NCI-H510A treated with DMSO at 0.1 percent for 48 hours (cell line): ENCODE measurements at regions not wholly inside any gene's neighbourhood (a gene's known extent, or its start where the extent isn't known, plus 50 kb on each side); places are given as distances from the start of the nearest gene placed in this dataset.
"Not testable (repeated sequence)": the region's sequence is repeated elsewhere in the genome, so short reads cannot be mapped to it uniquely, and the experiment has no call there.

ENCODE experiments used
- DNase-seq: peaks from one replicate; lab custom pipeline; 2025; lab: John Stamatoyannopoulos, UW

DNA sequence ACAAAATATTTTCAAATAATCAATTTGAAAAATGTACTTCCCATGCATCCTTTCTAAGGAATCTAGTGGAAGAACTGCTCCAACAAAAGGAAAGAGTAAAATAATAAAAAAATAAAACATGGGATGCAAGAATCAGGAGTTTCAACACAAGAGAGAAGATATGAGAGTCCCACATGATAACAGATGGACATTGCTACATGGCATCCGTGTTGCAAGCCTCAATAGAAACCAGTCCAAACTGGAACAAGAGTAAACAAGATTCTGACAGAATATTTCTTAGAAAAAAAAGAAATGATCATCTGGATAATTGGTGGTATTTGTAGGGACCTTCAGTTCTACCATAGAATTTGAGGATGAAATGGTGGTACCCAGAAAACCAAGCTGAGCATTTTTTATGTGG, 186.8 kb downstream of the FRK start:
- no peak for DNase-seq

DNA sequence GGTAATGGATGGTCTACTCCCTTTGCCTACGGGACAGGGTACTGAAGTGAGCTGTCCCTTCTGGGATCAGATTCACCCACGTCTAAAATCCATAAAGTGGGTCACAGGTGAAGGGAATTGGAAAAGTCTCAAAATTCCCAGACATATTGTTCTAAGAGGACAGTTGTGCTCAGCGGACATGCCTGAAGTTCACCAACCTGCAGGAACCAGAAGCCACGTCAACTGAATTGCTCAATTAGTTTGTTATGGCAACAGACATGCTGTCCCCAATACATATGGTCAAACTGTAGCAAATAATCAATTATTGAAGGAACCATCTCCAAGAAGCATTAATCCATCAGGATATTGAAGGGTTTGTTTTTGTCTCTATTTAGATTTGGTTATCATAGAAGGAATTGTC, 190.2 kb downstream of the FRK start:
- no peak for DNase-seq

DNA sequence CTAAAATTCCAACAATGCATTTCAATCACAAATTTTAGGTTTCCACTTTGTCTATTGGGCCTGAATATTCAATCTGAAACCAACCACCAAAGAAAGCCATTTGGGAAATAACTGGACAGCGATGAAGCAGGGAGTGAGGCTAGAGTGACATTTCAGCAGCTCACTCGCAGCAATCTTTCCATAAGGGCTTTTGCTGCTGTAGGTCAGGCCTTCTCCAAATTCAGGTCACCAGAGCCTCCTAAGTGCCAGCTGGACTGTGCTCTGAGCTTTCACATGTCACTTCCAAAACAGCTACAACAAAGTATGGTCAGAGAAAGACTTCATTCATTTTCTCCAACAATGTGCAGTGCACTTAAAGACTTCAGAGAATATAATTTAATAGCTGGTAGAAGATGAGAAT, 194.8 kb downstream of the FRK start:
- no peak for DNase-seq

DNA sequence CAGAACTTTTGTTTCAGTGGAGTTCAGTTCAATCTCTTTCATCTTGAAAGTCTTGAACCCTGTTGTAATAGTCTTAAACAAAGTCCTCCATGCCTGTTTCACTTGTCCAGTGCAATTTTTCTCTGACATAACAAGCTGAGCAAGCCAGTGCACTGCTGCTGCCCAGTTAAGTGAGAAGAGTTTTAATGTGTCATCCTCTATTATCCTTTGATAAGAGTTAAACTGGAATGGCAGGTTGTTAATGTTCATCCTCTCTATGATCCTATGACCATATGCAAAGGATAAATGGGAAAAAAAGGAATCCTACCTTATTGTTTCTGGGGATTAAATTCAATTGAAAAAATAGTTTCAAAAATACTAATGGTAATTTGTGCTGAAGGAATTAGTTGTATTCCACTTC, 197.5 kb downstream of the FRK start:
- DNase-seq: no peak

DNA sequence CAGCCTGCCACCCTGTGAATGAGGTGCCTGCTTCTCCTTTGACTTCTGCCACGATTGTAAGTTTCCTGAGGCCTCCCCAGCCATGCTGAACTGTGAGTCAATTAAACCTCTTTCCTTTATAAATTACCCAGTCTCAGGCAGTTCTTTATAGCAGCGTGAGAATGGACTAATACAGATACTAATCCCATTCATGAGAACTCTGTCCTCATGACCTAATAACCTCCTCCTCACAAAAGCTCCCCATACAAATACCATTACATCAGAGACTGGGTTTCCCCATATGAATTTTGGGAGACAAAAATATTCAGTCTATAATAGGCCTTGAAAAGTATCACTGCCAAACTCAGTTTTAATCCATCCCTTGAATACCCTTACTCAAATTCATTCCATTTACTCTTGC, 199.0 kb downstream of the FRK start:
- DNase-seq: not testable (repeated sequence)

DNA sequence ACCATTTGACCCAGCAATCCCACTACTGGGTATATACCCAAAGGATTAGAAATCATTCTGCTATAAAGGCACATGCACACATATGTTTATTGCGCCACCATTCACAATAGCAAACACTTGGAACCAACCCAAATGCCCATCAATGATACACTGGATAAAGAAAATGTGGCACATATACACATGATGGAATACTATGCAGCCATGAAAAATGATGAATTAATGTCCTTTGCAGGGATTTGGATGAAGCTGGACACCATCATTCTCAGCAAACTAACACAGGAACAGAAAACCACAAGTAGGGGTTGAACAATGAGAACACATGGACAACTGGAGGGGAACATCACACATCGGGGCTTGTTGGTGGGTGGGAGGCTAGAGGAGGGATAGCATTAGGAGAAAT, 201.1 kb downstream of the FRK start:
- not testable (repeated sequence) for DNase-seq

DNA sequence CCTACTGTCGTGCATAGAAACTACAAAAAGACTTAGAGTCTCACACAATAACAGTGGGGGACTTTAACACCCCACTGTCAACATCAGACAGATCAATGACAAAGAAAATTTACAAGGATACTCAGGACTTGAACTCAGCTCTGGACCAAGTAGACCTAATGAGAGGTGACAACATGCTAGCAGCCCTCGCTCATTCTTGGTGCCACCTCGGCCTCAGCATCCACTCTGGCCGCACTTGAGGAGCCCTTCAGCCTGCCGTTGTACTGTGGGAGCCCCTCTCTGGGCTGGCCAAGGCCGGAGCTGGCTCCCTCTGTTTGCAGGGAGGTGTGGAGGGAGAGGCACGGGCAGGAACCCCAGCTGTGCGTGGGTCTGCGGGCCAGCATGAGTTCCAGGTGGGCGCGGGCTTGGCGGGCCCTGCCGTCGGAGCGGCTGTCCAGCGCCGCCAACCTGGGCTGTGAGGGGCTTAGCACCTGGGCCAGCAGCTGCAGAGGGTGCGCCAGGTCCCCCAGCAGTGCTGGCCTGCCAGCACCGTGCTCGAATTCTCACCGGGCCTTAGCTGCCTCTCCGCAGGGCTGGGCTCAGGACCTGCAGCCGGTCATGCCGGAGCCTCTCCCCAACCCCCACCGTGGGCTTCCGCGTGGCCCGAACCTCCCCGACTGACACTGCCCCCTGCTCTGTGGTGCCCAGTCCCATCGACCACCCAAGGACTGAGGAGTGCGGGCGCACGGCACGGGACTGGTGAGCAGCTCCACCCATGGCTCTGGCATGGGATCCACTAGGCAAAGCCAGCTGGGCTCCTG, 205.6 kb downstream of the FRK start:
- DNase-seq: no peak

DNA sequence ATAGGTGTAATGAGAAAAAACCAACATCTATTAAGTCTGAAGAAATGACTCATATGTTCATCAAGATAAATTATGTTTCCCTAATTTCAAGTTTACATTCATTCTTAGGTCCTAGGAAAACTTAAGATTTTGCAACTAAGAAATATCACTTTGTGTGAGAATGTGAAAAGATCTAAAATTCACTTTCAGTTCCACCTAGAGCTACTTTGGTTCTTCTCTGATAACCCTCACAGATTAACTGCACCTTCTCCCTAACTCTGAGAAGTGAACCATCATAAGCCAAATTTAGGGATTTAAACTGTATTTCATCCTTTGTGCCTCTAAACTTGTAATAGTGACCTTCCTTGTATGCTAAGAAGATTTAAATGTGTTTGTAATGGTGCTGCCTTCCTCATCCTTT, 213.0 kb downstream of the FRK start:
- no peak for DNase-seq

DNA sequence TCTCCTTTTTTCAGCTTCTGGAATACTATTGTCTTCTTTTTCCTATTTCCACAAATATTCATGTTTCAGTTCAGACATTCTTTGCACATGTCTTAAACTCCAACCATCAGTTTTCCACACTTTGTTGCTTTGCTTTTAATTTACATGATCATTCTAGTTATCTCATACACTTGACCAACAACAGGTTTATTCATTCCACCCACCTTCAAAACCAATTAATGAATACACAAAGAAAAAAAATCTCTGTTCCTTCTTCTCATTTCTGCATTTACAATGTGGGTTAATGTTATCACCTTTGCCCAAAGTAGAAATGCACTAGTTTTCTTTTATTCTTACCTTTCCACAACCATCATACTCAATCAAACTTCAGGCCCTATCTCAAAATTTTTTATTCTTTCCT, 216.7 kb downstream of the FRK start:
- no peak for DNase-seq

DNA sequence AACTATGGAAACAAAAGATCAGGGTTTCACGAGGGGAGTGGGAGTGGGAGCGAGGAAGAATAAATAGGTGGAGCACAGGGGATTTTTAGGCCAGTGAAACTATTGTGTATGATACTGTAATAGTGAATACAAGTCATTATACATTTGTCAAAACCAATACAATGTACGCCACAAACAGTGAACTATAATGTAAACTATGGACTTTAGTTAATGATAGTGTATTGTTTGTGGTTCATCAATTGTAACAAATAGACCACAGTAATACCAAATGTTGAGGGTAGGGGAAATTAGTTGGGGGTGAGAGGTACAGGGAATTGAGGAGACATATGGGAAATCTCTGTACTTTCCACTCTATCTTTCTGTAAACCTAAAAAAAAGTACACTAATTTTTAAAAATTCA, 218.4 kb downstream of the FRK start:
- no peak for DNase-seq

DNA sequence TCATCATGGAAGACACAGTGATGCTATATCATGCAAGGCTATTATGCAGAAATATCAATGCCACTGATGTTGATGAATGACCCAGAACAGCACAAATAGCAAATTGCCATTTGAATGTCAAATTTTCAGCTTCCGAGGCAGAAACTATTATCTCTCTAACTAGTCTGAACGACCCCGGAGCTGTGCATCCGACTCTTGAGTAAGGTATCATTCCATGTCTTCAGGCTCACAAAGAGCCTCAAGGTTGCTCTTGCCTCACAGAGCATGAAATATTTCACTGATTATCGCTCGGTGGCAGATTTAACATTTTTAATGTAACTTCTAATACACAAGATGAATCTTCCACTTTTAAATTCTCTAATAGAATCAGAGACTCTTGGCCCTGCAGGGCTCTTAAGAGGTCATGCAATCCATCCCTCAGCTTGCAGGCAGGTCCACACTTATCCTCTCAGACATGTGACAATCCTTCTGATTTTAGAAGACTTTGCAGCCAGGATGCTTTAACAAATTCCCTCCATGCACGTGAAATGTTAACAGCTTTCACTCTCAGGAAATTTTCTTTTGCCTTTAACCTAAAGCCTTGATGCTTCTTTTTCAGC, 221.0 kb downstream of the FRK start:
- no peak for DNase-seq

DNA sequence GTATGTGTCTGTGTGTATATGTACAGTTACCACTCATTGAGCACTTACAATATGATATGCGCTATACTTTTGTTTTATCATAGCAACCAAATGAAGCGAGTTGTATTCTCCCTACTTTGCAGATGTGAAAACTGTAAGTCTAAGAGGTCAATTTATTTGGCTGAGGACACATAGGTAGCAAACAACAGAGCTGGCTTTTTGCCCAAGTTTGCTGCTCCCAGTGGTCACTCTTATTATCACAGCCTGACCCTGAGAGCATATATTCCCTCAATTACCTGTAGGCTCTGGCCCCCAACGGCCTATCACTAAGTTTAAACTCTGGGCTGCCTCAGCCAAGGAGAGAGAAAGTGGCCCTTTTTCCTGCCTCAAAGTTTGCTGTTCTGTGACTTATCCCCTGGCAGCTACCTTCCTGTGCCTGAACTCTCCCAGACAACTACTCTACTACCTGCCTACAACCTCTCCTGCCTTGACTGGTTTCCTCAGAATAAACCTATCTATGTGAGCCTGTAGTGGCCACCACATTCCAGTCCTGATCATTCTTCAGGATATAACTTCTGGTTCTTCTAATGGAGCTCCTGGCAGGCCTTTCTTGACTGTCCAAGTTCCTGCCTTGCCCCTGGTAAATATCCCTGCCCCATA, 221.8 kb downstream of the FRK start:
- DNase-seq: no peak

DNA sequence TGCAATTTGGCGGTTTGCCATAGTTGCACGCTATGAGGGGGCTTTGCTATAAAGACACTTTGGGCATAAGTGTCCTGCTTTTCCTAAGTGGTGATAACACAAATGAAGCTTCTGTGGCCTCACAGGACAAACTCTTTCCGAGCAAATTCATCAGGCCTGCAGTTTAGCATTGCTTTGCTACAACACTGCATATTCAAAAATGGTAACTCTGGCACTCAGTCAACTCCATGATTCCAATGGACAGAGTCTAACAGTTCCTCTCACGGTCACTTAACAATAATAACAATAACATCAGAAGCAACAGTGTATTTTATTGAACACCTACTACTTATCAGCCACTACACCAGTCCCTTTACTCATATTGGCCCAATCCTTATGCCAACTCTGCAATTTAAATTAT, 222.5 kb downstream of the FRK start:
- no peak for DNase-seq

DNA sequence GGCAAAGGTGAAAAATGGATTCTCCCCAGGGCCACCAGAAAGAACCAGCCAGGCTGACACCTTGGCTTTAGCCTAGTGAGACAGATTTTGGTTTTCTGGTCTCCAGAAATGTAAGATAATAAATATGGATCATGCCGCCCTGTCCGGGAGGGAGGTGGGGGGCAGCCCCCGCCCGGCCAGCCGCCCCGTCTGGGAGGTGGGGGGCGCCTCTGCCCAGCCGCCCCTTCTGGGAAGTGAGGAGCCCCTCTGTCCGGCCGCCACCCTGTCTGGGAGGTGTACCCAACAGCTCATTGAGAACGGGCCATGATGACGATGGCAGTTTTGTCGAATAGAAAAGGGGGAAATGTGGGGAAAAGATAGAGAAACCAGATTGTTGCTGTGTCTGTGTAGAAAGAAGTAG, 224.3 kb downstream of the FRK start:
- DNase-seq: not testable (repeated sequence)

DNA sequence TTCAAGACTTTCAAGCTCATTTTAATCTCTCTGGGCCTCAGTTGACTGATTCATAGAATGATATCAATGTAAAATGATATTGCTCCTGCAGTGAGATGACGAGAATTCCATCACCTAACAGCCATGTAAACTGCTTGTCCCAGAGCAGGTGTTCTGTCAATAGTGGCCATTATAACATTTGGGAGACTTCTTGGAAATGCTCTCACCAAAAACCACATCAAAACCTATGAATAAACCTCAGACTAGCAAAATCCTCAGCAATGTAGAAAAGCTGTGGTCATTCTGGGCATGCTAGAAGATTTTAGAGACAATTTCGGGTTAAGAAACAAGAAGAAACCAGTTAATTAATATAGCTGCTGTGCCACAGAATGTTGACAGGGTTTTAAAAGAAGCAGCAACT, 225.4 kb downstream of the FRK start:
- DNase-seq: no peak

DNA sequence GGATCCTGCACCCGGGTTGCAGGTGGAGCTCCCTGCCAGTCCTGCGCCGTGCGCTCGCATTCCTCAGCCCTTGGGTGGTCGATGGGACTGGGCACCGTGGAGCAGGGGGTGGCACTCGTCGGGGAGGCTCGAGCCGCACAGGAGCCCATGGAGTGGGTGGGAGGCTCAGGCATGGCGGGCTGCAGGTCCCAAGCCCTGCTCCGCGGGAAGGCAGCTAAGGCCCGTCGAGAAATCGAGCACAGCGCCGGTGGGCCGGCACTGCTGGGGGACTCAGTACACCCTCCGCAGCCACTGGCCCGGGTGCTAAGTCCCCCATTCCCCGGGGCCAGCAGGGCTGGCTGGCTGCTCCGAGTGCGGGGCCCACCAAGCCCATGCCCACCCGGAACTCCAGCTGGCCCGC, 226.1 kb downstream of the FRK start:
- not testable (repeated sequence) for DNase-seq

DNA sequence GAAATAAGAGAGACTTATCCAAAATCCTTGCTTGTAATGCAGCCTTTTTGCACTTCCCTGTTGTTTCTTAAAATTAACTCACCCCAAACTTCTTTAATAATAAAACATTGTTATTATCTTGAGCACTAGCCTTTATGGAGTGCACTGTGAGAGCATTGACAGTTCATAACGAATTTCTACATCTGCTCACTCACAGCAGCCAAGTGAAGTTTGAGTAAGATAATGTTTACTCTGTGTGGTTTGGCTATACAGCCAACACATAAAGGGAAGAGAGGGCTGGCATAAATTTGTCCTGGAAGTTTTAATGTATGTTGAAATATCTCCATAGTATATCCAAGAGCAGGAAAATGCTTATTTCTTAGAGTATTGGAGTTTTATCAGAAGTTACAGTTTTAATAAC, 227.9 kb downstream of the FRK start:
- DNase-seq: no peak

DNA sequence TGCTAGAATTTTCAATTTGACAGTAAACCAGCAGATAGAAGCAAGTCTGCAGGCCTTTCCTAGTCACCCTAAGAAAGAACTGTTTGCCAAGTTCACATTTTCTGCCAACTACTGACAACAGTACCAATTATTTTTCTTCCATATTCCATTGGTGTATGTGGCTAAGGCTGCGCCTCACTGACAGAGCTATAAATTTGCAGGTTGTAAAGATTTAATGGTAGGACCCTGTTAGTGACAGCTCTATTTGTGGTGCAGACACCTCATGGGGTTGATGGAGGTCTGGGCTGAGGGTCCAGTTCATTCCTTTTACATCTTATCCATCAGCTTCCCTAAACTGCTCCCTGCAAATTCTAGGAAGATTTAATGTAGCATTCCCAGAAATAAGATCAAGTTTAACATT, 228.5 kb downstream of the FRK start:
- no peak for DNase-seq

DNA sequence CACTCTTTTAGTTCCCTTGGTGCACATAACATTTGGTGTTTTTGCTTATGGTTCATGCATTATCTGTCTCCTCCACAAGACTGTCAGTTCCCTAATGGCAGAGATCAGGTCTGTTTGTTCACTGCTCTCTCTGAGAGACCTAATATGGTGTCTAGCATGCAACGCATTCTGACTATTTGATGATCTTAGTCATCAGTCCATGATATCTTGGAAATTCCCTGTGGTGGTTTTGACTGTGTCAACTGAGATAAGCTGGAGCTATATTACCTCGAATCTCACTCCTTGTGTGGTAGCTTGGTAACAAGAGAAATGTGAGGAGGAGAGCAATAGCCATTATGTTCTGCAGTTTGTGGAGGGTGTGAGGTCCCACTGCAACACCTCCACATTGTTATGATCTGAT, 229.8 kb downstream of the FRK start:
- DNase-seq: no peak

DNA sequence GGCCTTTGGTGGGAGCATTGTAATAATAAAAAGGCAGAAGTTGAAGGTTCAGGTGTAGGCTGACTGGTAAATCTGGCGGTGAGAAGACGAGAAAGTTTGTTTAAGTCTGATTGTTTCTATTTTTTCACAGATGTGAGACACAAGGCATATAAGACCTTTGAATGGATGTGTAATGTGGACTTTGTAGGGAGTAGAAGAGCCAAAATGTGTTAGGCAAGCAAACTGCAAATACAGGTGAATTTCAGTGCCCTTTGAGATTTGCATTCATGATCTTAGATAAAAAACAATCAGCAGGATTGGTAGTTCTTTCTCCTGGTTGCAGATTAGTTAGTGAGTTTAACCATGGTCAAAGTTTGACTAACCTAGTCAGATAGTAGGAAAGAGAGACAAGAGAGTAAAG, 238.9 kb downstream of the FRK start:
- no peak for DNase-seq

DNA sequence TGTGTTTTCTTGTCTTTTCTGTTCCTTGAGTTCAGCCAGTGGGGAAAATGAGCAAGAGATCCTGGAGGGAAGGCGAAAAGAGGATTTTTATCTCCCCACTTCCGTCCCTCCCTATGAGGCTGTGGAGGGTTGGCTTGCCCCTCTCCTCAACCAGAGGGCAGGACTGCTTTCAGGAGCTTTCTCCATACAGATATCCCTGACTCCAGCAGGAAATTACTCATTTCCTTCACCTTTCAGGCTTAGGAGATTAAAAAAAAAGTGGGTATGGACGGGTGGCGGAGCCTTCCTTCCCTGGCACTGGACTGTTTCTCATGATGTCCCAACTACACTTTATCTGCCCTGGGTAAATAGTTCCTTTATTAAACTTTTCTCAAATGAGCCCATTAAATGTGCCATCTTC, 241.2 kb downstream of the FRK start:
- DNase-seq: no peak

DNA sequence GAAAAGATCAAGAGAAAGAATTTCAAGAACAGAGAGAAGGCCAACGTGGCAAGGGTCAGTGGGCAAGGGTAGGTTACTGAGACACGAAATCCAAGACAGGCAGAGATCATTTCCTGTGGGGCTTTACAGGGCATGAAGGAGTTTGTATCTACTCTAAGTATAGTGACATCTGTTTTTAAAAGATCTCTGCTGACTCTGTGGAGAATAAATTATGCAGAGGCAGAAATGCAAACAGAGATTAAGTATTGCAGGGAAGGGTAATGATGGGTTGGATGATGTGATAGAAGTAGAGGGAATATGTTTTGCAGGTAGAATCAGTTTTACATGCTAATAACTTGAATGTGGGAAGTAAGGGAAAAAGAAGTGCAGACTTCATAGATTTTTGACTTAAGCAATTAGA, 243.5 kb downstream of the FRK start:
- no peak for DNase-seq

DNA sequence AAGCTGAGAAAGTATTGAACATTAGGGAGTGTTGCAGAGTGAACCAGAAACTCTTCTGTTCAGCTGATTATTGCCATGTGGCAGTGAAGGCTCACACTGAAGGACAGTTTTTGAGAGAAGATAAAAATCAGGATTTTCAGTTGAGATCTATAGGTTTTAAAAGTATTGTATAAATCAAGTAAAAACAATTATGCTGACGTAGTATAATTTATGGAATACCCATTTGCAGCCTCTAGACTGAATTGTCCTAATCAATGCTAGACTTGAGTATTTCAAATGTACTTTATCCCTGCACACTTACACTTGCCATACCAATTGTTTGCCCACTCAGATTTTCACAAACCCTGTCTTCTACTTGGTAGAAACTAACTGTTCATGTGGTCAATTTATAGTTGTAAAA, 245.8 kb downstream of the FRK start:
- DNase-seq: no peak

DNA sequence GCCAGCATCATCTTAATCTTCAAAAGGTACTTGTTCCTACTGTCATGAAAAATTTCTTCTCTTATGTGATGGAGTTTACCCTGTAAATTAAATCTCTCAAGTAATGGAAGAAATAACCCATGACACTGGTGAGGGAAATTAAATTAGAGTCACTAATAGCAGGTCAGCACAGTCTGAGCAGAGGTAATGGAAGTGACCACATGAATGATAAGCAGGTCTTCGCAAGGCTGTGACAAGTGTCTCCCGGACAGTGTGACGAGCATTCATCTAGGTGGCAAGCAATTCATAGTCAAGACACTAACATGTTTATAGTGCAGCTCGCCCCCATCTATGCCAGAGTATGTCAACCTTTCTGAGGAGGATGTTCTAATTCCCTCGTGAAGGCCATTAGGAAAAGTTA, 249.2 kb downstream of the FRK start:
- DNase-seq: no peak
